ENCODE measurements at regions not wholly inside any gene's neighbourhood (a gene's known extent, or its start where the extent isn't known, plus 50 kb on each side); places are given as distances from the start of the nearest gene placed in this dataset.

GRCh38 chr11:12618743-12619540, 55.3 kb upstream of the TEAD1 start:
- Histone ChIP-seq H3K36me3 (no peaks in the 10 kb centered on the region), H3K4me1 (no peaks in the 10 kb centered on the region), H3K4me3 (no peak overlapping the region), H3K9me3 (peaks cover 0 to 7% (median 1%) of the 10 kb centered on the region in 4 donors), H3K27ac (no peak overlapping the region), H3K27me3 (no peaks in the 10 kb centered on the region)
- WGBS, 2 donors = 90 to 97% methylated on average over 2 of the region's 2 CpGs
- no peak for DNase-seq (ENCODE audit: low spot score in 2 of 2)
- TF ChIP-seq CTCF (IDR thresholded peaks at IDR 0.05) = no peak
- no peak for TF ChIP-seq EP300 (IDR thresholded peaks at IDR 0.05)
- no peak for TF ChIP-seq POLR2A (IDR thresholded peaks at IDR 0.05)

GRCh38 chr11:12623869-12624268, 50.4 kb upstream of the TEAD1 start:
- Histone ChIP-seq H3K36me3 (no peaks in the 10 kb centered on the region), H3K4me3 (no peak overlapping the region), H3K9me3 (peaks cover 0 to 16% (median 4%) of the 10 kb centered on the region in 4 donors), H3K27me3 (no peaks in the 10 kb centered on the region), H3K4me1 (no peaks in the 10 kb centered on the region), H3K27ac (no peak overlapping the region)
- DNase-seq (ENCODE audit: low spot score in 2 of 2) = no peak
- 0 to 37% methylated on average over 1 of the region's 1 CpG for WGBS, 2 donors
- TF ChIP-seq EP300 (IDR thresholded peaks at IDR 0.05) (no peak), CTCF (IDR thresholded peaks at IDR 0.05) (no peak), POLR2A (IDR thresholded peaks at IDR 0.05) (no peak)
